GM23338 (cell line): ENCODE measurements at regions not wholly inside any gene's neighbourhood (a gene's known extent, or its start where the extent isn't known, plus 50 kb on each side); places are given as distances from the start of the nearest gene placed in this dataset.

Experiments
- CREB1 ChIP-seq: fragments of 250-450 bp; sonication (Bioruptor Pico); IDR thresholded peaks from 2 replicates; pipeline ENCODE4 v1.5.0; 2020; ENCODE audit warnings: low read depth, mild to moderate bottlenecking, moderate library complexity
- CTCF ChIP-seq, 2 experiments: fragments of 200-600 bp in 1 of 2; sonication (generic) in 1 of 2; conservative IDR thresholded peaks; 2 replicates each; pipeline versions ENCODE4 v1.5.1 to v1.6.1; 2016 to 2017; ENCODE audit warnings: antibody characterized with exemption in 2 of 2, low read depth in 2 of 2, mild to moderate bottlenecking in 2 of 2, moderate library complexity in 1 of 2
- ETS1 ChIP-seq: IDR thresholded peaks from 2 replicates; pipeline ENCODE4 v1.6.1; 2016; ENCODE audit warnings: antibody characterized with exemption
- EZH2 ChIP-seq: fragments of 200-600 bp; sonication (generic); IDR thresholded peaks from one replicate; pipeline ENCODE4 v1.8.0; 2017; ENCODE audit warnings: antibody characterized with exemption, mild to moderate bottlenecking, low read depth; ENCODE audit not compliant: unreplicated experiment
- EZH2phosphoT487 ChIP-seq: fragments of 200-600 bp; sonication (generic); IDR thresholded peaks from one replicate; pipeline ENCODE4 v1.8.1; 2018; ENCODE audit warnings: antibody characterized with exemption; ENCODE audit not compliant: unreplicated experiment
- JUNB ChIP-seq: IDR thresholded peaks from one replicate; pipeline ENCODE4 v1.6.1; 2016; ENCODE audit warnings: antibody characterized with exemption; ENCODE audit not compliant: unreplicated experiment
- NANOG ChIP-seq: IDR thresholded peaks from 2 replicates; pipeline ENCODE4 v1.6.1; 2016; ENCODE audit warnings: antibody characterized with exemption, borderline replicate concordance
- POLR2AphosphoS5 ChIP-seq: IDR thresholded peaks from 2 replicates; pipeline ENCODE4 v1.6.1; 2016; ENCODE audit warnings: antibody characterized with exemption, low read depth
- REST ChIP-seq: IDR thresholded peaks from one replicate; pipeline ENCODE4 v1.6.1; 2018; ENCODE audit warnings: antibody characterized with exemption; ENCODE audit not compliant: unreplicated experiment
- STAT1 ChIP-seq: IDR thresholded peaks from one replicate; pipeline ENCODE4 v1.6.1; 2016; ENCODE audit warnings: antibody characterized with exemption; ENCODE audit not compliant: unreplicated experiment
- ZNF114 ChIP-seq: fragments of 250-450 bp; sonication (Bioruptor Pico); IDR thresholded peaks from 2 replicates; pipeline ENCODE4 v1.5.0; 2020; ENCODE audit warnings: mild to moderate bottlenecking, moderate library complexity
- ZNF462 ChIP-seq: fragments of 250-450 bp; sonication (Bioruptor Pico); IDR thresholded peaks from 2 replicates; pipeline ENCODE4 v1.5.0; 2020; ENCODE audit warnings: mild to moderate bottlenecking, moderate library complexity

- no peak for TF ChIP-seq CTCF (conservative IDR thresholded peaks at IDR 0.05; ENCODE audit: low read depth in 2 of 2)
- TF ChIP-seq EZH2: no peak
- no peak for TF ChIP-seq POLR2AphosphoS5
- TF ChIP-seq CREB1 (CRISPR knock-in tag): no peak
- no peak for TF ChIP-seq JUNB
- no peak for TF ChIP-seq REST
- no peak for TF ChIP-seq EZH2phosphoT487
- no peak for TF ChIP-seq NANOG
- TF ChIP-seq ZNF114 (CRISPR knock-in tag): no peak
- TF ChIP-seq ETS1: no peak
- TF ChIP-seq STAT1: no peak
- no peak for TF ChIP-seq ZNF462 (CRISPR knock-in tag)
Measured at GRCh38 chr2:120983344-120983743, 247.7 kb downstream of the GLI2 start.
